ENCODE measurements at regions not wholly inside any gene's neighbourhood (a gene's known extent, or its start where the extent isn't known, plus 50 kb on each side); places are given as distances from the start of the nearest gene placed in this dataset.
"Not testable (repeated sequence)": the region's sequence is repeated elsewhere in the genome, so short reads cannot be mapped to it uniquely, and the experiment has no call there.

DNA sequence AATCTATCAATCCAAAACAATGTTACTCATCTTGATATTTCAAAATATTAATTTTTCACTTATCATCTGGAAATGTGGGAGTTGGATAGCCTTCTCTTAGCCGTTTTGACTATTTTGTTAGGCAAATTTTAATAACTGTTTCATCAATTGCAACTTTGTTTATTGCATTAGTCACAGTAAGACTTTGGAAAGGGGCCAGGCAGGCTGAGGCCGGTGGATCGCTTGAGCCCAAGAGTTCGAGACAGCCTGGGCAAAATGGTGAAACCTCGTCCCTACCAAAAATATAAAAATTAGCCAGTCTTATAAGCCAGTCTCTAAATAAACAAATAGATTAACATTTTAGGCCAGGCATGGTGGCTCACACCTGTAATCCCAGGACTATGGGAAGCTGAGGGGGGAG lies 113.0 kb upstream of the NR5A2 start:
- DNase-seq = no peak

DNA sequence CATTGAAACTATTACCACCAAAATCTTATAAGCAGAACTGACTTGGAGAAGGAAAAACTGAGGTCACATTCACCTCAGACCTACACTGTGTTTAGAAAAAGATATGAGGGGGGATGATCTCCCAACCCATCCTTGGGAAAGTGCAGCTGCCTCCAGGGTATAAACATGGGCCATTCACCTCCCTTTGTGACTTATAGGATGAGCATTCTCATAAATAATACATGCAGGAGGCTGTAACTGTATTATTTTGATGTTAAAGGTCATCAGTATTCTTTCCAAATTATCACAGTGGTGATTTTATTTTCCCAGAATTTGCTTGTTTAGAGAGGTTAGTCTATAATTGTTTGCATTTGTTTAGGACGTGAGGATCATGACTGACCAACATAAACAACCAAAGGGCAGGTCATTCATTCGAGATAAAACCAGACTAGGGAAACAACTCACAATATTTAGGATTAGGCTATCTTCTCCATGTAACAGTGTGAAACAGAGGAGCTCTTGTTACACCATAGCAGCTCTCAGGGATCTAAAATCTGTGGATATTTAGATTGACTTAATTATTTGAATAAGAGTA lies 109.2 kb upstream of the NR5A2 start:
- no peak for DNase-seq

DNA sequence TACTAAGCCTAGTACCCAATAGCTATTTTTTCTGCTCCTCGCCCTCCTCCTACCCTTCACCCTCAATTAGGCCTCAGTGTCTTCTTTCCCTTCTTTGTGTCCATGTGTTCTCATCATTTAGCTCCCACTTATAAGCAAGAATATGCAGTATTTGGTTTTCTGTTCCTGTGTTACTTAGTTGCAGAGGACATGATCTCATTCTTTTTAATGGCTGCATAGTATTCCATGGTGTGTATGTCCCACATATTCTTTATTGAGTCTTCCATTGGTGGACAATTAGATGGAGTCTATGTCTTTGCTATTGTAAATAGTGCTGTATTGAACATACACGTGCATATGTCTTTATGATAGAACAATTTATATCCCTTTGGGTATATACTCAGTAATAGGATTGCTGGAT lies 106.9 kb upstream of the NR5A2 start:
- no peak for DNase-seq

DNA sequence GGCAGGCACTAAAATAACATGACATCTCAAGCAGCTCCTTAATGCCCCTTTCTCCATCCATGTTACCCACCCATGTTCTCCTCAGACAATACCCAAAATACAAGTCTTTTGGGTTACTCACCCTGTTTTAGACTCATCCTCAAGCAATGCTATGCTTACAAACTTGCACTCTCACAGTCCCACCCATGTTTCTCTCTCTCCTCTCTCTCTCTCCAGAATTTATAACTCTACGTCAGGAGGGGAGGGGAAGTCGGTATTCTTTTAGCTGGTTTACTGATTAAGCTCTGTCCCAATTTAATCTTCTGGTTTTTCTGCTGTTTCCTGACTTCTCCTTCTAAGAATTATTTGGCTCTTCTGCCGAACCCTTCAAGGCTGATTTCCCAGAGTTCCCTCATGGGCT lies 98.0 kb upstream of the NR5A2 start:
- no peak for DNase-seq

DNA sequence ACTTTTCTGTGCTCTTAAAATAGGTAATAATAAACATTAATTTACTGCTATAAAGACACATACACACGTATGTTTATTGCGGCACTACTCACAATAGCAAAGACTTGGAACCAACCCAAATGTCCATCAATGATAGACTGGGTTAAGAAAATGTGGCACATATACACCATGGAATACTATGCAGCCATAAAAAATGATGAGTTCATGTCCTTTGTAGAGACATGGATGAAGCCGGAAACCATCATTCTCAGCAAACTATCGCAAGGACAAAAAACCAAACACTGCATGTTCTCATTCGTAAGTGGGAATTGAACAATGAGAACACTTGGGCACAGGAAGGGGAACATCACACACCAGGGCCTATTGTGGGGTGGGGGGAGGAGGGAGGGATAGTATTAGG lies 97.4 kb upstream of the NR5A2 start:
- DNase-seq = not testable (repeated sequence)

DNA sequence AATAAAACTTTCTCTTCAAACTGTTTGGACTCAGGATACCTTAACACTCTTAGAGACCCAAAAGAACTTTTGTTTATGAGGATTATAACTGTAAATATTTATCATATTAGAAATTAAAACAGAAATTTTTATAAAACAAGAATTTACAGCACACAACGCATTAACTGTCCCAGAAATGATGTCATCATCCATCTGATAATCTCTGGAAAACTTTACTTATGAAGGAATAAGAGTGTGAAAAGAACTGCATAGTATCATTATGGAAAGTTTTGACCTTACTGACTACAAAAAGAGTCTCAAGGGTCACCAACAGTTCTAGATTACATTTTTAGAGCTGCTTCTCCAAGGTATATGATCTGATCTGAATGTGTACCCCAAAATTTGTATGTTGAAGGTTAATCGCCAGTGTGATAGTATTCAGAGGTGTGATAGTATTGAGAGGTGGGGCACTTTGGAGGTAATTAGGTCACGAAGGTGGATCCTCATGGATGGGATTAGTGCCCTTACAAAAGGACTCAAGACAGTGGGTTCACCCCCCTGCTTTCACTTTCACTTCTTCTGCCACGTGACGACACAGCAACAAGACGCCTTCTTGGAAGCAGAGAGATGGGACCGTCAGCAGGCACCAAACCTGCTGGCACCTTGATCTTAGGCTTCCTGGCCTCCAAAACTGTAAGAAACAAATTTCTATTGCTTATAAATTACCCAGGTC lies 95.7 kb upstream of the NR5A2 start:
- DNase-seq = no peak

DNA sequence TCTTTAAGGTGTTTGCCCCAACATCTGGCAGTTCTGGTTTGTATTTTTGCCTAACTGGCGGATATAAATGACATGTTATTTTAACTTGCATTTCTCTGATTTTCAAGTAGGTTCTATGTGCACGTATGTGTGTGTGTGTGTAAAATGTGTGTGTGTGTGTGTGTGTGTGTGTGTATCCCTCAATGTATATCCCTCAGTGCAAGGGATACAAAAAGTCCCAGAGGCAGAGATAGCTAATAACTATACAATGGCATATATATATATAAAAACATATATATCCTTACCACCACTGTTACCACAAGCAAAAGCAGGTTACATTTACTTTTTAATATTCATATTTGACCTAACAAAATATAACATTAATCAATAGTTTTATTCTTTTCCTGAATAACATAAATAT lies 95.0 kb upstream of the NR5A2 start:
- DNase-seq = no peak

DNA sequence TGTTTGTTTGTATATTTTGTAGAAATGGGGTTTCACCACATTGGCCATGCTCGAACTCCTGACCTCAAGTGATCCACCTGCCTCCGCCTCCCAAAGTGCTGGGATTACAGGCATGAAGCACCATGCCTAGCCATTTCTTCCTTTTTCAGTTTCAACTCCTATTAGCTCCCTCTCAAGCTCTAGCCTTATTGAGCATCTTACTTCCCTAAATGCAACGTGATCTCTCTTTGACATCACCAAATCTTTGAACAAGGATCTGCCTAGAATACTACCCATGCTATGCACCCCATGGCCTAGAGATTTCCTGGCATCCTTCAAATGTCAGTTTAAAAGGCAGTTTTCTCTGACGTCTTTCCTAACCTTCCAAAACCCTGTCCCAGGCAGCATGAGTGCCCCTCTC lies 91.1 kb upstream of the NR5A2 start:
- no peak for DNase-seq

DNA sequence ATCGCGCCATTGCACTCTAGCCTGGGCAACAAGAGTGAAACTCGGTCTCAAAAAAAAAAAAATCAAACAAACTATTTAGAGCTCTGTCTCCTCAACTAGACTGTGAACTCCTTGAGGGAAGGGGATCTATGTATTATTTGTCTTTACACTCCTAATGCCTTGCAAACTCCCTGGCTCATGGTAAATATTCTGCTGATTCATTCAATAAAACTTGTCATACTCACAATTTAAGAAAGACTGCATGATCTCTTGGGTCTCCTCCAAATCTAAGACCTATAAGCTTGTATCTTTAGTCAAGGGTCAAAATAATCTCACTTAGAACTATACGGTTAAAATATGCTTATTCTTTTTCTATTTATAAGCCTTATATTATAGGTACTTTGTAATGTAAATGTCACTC lies 90.3 kb upstream of the NR5A2 start:
- DNase-seq = no peak

DNA sequence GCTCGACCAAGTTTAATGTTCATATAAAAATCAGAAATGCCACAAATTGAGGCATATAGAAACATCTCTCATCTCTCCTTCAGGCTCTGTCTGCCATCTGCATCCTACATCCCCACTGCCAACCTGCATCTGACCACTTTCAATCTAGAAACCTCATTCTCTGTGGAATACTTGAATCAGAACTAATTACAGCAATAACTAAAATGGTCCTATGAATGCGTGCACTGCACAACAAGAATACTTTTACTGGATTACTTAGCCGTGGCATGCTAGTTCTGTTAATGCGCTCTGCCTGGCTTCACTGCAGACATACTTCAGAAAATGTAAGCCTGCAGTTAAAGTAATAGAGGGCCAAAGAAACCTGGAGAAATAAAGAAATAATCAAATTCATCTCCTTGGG lies 89.8 kb upstream of the NR5A2 start:
- DNase-seq = no peak

DNA sequence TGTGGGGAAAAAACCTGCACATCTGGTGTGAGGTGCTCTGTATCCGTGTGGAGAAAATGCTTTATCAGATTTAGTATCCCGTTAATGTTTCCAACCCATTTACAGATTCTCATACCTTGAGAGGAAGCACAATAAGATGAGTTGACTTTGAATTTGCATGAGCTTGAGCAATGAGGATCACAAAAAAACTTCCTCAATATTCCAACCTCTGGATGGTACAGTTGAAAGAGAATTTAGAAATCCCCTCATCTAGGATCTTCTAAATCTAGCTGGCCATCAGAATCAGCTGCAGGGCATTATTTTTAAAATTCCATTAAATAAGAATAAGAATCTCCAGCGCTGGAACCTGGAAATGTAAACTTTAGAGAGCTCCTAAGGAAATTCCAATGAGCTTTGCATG lies 82.5 kb upstream of the NR5A2 start:
- DNase-seq = no peak

DNA sequence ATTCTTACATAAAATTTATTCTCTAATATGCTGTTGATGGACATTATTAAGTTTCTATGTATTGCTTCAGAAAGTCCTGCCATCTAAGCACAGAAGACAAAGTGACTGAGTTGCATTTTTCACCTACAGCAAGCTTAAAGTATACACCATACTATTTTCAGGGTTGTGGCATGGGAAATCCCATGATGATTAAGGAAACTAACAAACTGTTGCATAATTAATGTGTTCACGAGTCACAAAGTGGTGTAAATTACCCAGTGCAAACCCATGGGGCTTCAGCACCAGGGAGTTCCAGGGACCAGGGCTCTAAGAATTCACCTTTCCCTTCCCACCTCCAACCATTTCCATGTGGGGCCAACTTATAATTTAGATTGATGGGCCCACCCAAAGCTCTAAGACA lies 81.9 kb upstream of the NR5A2 start:
- DNase-seq = no peak

DNA sequence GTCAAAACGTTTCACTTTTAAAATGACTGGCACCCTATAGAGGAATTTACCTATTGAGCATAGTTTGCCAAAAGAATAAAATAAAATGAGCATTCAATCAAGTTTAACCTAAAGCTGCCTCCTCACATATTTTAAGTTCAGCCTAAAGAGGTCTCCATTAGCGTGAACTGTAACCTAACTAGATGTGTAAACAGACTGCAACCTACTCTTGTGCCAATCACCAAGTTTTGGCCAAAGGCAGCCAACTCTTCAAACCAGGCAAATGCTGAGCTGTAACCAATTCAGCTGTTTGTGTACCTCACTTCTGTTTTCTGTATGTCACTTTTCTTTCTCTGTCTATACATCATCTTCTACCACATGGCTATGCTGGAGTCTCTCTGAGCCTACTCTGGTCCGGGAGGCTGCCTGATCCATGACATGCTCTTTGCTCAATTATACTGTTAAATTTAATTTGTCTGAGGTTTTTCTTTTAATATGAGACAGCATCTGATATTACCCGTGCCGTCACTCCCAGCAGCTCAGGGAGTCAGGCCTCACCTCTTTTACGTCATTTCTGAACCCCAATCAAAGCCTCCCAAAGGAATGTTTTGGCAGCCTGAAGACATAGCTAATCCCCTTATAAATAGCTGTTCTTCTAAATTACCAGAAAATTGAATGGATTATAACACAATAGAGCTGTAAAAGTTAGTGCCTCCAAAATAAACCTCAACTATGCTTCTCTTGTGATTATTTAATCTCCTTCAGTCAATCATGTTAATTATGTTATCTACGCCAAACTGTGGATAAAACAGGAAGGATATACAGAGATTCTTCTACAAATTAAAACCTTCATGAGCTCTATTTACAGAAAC lies 81.0 kb upstream of the NR5A2 start:
- no peak for DNase-seq

DNA sequence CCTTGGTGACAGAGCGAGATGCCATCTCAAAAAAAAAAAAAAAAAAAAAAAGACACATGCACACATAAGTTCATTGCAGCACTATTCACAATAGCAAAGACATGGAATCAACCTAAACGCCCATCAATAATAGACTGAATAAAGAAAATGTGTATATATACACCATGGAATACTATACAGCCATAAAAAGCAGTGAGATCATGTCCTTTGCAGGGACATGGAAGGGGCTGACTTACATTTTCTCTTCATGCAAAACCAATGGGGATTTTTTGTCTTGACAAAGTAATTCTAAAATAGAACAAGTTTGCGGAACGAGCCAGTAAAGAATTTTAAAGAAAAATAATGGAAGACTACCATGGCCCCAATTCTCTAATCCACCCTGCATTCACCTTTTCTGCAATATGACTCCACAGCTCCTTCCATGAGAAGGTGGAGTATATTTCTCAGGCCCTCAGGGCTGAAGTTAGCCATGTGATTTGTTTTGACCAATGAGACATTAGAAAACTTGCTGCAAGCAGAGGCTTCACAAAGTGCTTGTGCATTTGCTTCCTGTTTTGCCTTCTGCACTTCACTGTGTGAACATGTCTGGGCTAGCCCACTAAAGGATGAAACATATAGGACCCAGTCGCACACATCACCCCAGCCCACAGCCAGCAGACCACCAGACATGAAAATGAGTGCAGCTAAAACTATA lies 78.8 kb upstream of the NR5A2 start:
- DNase-seq = no peak

DNA sequence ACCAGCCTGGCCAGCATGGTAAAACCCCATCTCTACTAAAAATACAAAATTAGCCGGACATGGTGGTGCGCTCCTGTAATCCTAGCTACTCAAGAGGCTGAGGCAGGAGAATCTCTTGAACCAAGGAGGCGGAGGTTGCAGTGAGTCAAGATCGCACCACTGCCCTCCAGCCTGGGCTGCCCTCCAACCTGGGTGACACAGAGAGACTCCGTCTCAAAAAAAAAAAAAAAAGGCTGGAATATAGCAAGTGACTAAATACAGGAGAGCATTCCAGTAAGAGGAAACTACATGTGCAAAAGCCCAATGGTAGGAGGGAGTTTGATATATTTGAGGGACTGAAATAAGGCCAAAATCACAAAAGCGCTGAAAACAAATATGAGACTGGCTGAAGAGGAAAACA lies 76.5 kb upstream of the NR5A2 start:
- DNase-seq = not testable (repeated sequence)

DNA sequence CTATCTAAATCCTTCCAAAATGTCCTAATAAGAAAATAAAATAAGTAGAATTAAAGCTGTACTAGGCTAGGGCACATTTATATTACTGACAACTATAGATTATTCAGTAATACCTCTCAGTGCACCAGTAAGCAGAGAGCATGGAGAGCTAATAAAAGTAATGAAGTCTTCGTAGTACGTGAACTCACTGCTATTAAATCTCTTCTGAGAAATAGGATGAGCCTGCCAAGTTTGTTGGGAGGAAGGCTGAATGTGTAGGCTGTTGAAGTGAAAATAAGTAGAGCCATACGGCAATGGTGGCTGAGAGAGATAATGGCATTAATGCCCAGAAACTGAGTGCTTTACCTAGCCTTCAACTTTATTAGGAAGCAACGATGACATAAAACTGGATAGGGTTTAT lies 73.9 kb upstream of the NR5A2 start:
- DNase-seq = no peak

DNA sequence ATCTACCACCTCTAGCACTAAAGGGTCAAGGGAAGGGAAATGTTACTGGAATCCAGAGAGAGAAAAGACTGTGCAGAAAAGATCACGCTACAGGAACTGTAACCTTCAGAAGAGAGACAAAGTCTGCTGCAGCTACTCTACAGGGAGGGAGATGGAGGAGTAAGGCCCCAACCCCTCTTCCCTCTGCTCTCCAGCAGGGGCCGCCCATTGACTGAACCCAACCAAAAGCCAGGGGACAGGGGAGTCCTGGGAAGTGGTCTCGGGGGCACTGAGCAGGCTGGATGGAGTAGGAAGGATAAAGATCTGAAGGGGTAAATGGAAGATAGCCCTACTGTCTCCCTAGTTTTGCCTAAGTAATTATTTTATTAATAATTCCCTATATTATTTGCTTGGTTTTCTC lies 72.8 kb upstream of the NR5A2 start:
- DNase-seq = no peak

DNA sequence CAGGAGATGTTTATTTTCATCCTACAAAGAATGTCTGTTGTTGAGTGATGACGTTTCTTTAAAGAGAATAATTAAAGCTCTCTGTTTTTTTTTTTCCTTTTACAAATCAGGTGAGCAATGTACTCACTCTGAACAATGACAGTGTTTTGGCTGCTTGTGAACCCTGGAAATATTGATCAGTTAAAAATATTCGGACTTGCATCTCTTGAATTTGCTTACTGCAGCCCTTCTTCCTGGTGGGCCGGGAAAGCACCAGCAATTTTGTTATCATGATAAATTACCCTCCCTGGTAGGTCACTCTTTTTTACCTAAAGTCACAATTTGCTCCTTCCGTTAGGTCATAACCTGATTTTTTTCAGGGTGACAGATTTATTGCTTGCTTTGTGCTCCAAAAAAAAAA lies 72.3 kb upstream of the NR5A2 start:
- no peak for DNase-seq

DNA sequence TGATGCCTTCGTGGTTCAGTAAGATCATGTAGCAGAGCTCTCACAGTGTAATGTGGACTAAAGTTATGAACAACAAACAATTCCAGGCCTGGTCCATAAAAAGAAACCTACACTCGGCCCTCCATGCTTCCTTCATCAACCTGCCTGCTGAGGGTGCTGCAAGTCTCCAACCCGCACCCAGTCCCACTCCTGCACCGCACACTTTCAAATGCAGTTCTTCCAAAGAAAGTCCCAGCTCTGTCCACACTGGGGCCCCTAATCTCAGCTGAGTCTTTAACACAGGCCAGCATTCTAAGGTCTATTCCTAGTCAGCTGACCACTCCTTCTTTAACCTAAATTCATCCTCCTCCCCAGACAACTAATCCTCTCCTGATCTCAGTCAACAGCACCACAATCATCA lies 71.5 kb upstream of the NR5A2 start:
- DNase-seq = no peak

DNA sequence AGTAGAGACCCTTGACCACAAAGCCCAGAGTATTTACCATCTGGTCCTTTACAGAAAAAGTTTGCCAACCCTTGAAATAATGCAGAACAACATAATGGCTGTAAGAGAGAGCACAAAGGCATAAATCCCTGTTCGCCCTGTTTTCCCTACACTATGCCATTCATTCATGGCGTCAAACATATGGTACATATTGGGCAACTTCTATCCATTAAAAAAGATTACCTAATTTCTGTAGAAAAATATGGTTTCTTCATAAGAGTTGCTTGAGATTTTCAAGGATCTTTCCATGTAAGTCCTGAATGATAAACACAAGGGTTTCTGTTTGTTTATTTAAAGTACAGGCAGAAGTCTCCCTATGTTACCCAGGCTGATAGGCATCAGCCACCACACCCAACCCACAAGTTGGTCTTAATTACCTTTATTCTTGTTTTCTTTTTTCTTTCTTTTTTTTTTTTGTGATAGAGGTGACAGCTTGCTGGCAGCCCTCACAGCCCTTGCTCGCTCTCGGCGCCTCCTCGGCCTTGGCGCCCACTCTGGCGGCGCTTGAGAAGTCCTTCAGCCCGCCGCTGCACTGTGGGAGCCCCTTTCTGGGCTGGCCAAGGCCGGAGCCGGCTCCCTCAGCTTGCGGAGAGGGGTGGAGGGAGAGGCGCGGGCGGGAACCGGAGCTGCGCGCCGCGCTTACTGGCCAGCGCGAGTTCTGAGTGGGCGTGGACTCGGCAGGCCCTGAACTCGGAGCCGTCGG lies 68.3 kb upstream of the NR5A2 start:
- no peak for DNase-seq

DNA sequence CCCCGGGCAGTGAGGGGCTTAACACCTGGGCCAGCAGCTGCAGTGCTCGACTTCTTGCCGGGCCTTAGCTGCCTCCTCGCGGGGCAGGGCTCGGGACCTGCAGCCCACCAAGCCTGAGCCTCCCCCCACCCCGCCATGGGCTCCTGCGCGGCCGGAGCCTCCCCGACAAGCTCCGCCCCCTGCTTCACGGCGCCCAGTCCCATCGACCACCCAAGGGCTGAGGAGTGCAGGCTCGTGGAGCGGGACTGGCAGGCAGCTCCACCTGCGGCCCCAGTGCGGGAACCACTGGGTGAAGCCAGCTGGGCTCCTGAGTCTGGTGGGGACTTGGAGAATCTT lies 67.8 kb upstream of the NR5A2 start:
- DNase-seq = no peak

DNA sequence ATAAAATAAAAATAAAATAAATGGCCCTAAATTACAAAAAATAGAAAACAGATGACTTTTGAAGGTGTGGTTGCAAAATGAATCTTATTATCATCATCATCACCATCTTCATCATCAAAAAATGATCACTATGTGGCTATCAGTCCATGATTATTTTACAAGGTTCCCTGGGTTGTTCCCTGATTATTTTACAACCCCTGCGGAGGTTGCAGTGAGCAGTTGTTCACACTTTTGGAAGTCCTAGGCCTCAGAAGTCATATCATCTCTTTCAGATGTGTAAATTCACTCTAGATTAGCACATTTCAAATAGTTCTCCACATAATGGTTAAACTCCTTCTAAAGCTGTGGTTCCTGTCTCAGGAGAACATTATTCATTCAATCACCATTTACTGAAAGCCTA lies 57.4 kb upstream of the NR5A2 start:
- DNase-seq = no peak
